ENCODE measurements at regions not wholly inside any gene's neighbourhood (a gene's known extent, or its start where the extent isn't known, plus 50 kb on each side); places are given as distances from the start of the nearest gene placed in this dataset.
"Not testable (repeated sequence)": the region's sequence is repeated elsewhere in the genome, so short reads cannot be mapped to it uniquely, and the experiment has no call there.

DNA sequence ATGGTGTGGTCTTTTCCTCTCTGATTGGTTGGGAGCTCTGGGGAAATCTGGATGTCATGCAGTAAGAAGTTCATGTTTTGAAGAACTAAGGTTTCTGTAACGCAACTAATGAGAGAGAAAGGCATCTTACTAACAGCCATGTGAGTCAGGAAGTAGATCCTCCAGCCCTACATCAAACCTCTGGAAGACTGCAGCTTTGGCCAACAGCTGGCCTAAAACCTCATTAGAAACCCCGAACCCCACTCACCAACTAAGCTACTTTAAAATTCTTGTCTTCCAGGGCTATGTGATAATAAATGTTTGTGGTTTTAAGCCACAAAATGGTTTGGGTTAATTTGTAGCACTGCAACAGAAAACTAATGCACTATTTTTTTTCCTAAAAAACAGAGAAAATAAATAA lies 549.0 kb upstream of the GRID2 start:
- H3K27me3 ChIP-seq (ENCODE audit: control insufficient read depth, insufficient read depth, low read length), result no peaks in the 10 kb centered on the region
- no peak for DNase-seq
- WGBS (ENCODE audit: insufficient coverage), result no CpG with 5 or more reads among the region's 2 CpGs
- no peak overlapping the region for H3K27ac ChIP-seq (ENCODE audit: low read length)
- no peaks in the 10 kb centered on the region for H3K9me3 ChIP-seq (replicated peaks; ENCODE audit: control insufficient read depth, low read depth, low read length)
- H3K36me3 ChIP-seq (ENCODE audit: control insufficient read depth, insufficient read depth, low read length), result no peaks in the 10 kb centered on the region
- H3K4me1 ChIP-seq (ENCODE audit: control insufficient read depth, insufficient read depth, low read length), result no peaks in the 10 kb centered on the region
- no peak overlapping the region for H3K4me3 ChIP-seq (ENCODE audit: low read length)

DNA sequence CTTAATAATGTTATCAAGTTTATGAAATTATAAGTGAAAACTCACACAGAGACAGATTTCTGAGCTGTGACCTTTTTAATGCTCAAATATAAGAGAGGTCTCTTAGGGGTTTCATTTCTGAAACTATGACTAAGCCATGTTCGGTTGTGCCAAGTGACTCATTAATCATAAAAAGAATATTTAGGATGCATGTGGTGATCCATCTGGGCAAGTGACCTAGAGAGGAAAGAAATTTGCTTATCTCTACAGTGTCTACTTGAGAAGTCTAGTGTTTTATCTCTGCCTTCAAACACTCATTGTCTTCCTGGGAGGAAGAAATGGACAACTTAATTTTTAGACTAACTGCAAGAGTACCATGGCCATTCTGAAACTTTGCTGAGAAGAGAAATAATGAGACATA lies 545.3 kb upstream of the GRID2 start:
- no peaks in the 10 kb centered on the region for H3K4me1 ChIP-seq (ENCODE audit: control insufficient read depth, insufficient read depth, low read length)
- H3K27me3 ChIP-seq (ENCODE audit: control insufficient read depth, insufficient read depth, low read length), result no peaks in the 10 kb centered on the region
- H3K4me3 ChIP-seq (ENCODE audit: low read length), result no peak overlapping the region
- H3K9me3 ChIP-seq (replicated peaks; ENCODE audit: control insufficient read depth, low read depth, low read length), result no peaks in the 10 kb centered on the region
- H3K27ac ChIP-seq (ENCODE audit: low read length), result no peak overlapping the region
- H3K36me3 ChIP-seq (ENCODE audit: control insufficient read depth, insufficient read depth, low read length), result no peaks in the 10 kb centered on the region
- 25% methylated on average over 1 of the region's 1 CpG for WGBS (ENCODE audit: insufficient coverage)
- DNase-seq, result peak; percentile 17

DNA sequence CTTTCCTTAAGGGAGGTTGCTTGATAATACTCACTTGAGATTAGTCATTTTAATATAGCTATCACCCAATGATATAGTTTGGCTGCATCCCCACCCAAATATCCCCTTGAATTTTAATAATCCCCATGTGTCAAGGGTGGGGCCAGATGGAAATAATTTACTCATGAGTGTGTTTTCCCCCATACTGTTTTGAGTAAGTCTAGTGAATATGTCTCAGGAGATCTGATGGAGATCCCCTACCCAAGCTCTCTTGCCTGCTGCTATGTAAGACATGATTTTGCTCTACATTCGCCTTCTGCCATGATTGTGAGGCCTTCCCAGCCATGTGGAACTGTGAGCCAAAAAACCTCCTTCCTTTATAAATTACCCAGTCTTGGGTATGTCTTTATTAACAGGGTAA lies 539.7 kb upstream of the GRID2 start:
- Histone ChIP-seq H3K4me1 (ENCODE audit: control insufficient read depth, insufficient read depth, low read length) (no peaks in the 10 kb centered on the region), H3K27me3 (ENCODE audit: control insufficient read depth, insufficient read depth, low read length) (no peaks in the 10 kb centered on the region), H3K27ac (ENCODE audit: low read length) (no peak overlapping the region), H3K9me3 (replicated peaks; ENCODE audit: control insufficient read depth, low read depth, low read length) (no peaks in the 10 kb centered on the region), H3K36me3 (ENCODE audit: control insufficient read depth, insufficient read depth, low read length) (no peaks in the 10 kb centered on the region), H3K4me3 (ENCODE audit: low read length) (no peak overlapping the region)
- DNase-seq, result no peak
- no CpG with 5 or more reads among the region's 1 CpG for WGBS (ENCODE audit: insufficient coverage)

DNA sequence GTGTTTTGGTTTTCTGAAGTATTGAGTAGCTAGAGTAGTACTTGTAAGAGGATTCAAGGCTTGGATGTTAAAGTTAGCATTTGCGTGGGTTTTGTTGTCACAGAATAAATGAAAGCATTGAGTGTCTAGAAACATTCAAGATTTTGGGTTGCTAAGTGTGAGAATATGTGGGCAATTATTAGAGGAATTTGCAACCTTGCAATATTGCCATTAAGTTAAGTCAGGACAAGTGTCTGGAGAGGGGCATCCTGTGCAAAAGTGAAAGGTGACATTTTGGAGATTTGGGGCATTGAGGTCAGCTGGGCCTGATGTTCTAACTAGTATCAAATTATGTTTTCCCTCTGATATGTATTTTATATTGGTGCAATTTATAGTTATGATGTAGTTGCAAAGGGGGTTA lies 533.9 kb upstream of the GRID2 start:
- no peak overlapping the region for H3K4me3 ChIP-seq (ENCODE audit: low read length)
- no peaks in the 10 kb centered on the region for H3K27me3 ChIP-seq (ENCODE audit: control insufficient read depth, insufficient read depth, low read length)
- H3K4me1 ChIP-seq (ENCODE audit: control insufficient read depth, insufficient read depth, low read length), result no peaks in the 10 kb centered on the region
- no peak overlapping the region for H3K27ac ChIP-seq (ENCODE audit: low read length)
- 89% methylated on average over 1 of the region's 1 CpG for WGBS (ENCODE audit: insufficient coverage)
- no peak for DNase-seq
- H3K9me3 ChIP-seq (replicated peaks; ENCODE audit: control insufficient read depth, low read depth, low read length), result peaks cover 3% of the 10 kb centered on the region
- H3K36me3 ChIP-seq (ENCODE audit: control insufficient read depth, insufficient read depth, low read length), result no peaks in the 10 kb centered on the region

DNA sequence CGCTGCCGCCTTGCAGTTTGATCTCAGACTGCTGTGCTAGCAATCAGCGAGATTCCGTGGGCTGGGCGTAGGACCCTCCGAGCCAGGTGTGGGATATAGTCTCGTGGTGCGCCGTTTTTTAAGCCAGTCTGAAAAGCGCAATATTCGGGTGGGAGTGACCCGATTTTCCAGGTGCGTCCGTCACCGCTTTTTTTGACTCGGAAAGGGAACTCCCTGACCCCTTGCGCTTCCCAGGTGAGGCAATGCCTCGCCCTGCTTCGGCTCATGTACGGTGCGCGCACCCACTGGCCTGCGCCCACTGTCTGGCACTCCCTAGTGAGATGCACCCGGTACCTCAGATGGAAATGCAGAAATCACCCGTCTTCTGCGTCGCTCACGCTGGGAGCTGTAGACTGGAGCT lies 512.1 kb upstream of the GRID2 start:
- H3K27ac ChIP-seq (ENCODE audit: low read length); H3K4me3 ChIP-seq (ENCODE audit: low read length); DNase-seq; H3K4me1 ChIP-seq (ENCODE audit: control insufficient read depth, insufficient read depth, low read length); H3K9me3 ChIP-seq (replicated peaks; ENCODE audit: control insufficient read depth, low read depth, low read length); H3K27me3 ChIP-seq (ENCODE audit: control insufficient read depth, insufficient read depth, low read length); H3K36me3 ChIP-seq (ENCODE audit: control insufficient read depth, insufficient read depth, low read length): not testable (repeated sequence)
- WGBS (ENCODE audit: insufficient coverage), result 54% methylated on average over 20 of the region's 28 CpGs

DNA sequence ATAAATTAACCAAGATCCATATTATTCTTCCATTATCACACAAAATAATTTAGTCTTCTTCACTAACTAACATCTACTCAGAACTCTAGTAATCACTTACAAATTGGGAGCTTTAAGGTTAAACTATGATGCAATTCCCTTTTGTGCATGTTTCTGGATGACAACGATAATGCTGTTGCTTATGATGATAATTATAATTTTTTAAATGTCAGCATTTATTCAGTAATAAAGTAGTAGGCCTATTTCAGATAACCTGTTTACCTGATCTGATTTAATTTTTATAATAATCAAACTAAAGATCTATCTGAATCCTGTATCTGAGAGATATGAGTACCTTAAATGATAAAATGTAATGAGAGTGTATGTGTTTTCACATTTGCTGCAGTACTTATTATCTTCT lies 507.8 kb upstream of the GRID2 start:
- no peak overlapping the region for H3K4me3 ChIP-seq (ENCODE audit: low read length)
- H3K9me3 ChIP-seq (replicated peaks; ENCODE audit: control insufficient read depth, low read depth, low read length), result no peaks in the 10 kb centered on the region
- DNase-seq, result no peak
- no peaks in the 10 kb centered on the region for H3K36me3 ChIP-seq (ENCODE audit: control insufficient read depth, insufficient read depth, low read length)
- no peaks in the 10 kb centered on the region for H3K27me3 ChIP-seq (ENCODE audit: control insufficient read depth, insufficient read depth, low read length)
- no CpG with 5 or more reads among the region's 1 CpG for WGBS (ENCODE audit: insufficient coverage)
- no peak overlapping the region for H3K27ac ChIP-seq (ENCODE audit: low read length)
- H3K4me1 ChIP-seq (ENCODE audit: control insufficient read depth, insufficient read depth, low read length), result no peaks in the 10 kb centered on the region

DNA sequence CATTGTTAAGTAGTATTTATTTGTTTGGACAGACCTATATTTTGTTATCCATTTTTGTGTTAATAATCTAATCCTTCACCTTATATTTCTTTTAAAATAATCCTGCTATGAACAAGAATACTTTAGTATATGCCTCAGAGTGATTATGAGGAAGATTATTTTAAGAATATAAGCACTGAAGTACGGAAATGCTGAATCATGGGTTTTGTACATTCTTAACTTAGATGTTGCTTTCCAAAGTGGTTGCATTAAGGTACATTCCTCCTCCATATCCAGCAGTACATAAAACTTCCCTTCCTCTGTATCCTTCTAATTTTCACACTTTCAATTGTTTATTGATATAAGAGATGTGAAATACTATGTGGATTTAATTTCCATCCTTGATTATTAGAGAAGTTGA lies 491.4 kb upstream of the GRID2 start:
- H3K9me3 ChIP-seq (replicated peaks; ENCODE audit: control insufficient read depth, low read depth, low read length), result no peaks in the 10 kb centered on the region
- H3K36me3 ChIP-seq (ENCODE audit: control insufficient read depth, insufficient read depth, low read length), result no peaks in the 10 kb centered on the region
- H3K4me3 ChIP-seq (ENCODE audit: low read length), result no peak overlapping the region
- H3K27ac ChIP-seq (ENCODE audit: low read length), result no peak overlapping the region
- DNase-seq, result no peak
- H3K4me1 ChIP-seq (ENCODE audit: control insufficient read depth, insufficient read depth, low read length), result no peaks in the 10 kb centered on the region
- no CpG with 5 or more reads among the region's 1 CpG for WGBS (ENCODE audit: insufficient coverage)
- H3K27me3 ChIP-seq (ENCODE audit: control insufficient read depth, insufficient read depth, low read length), result no peaks in the 10 kb centered on the region

DNA sequence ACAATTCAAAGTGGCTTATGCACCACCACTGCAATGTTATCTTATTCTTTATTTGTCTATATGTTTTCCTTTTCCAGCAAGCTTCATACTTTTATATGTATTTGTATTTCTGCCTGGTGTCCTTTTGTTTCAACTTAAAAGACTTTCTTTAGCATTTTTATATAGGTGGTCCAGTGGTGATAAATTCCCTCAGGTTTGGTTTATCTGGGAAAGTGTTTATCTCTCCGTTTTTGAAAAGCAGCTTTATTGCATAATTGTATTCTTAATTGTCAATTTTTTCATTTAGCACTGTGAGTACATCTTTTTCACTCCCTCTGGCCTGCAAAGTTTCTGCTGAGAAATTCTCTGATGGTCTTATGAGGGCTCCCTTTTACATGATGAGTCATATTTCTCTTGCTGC lies 479.0 kb upstream of the GRID2 start:
- H3K4me3 ChIP-seq (ENCODE audit: low read length), result no peak overlapping the region
- H3K27ac ChIP-seq (ENCODE audit: low read length), result no peak overlapping the region
- DNase-seq, result no peak
- H3K4me1 ChIP-seq (ENCODE audit: control insufficient read depth, insufficient read depth, low read length), result no peaks in the 10 kb centered on the region
- no peaks in the 10 kb centered on the region for H3K36me3 ChIP-seq (ENCODE audit: control insufficient read depth, insufficient read depth, low read length)
- H3K27me3 ChIP-seq (ENCODE audit: control insufficient read depth, insufficient read depth, low read length), result no peaks in the 10 kb centered on the region
- no CpG with 5 or more reads among the region's 1 CpG for WGBS (ENCODE audit: insufficient coverage)
- H3K9me3 ChIP-seq (replicated peaks; ENCODE audit: control insufficient read depth, low read depth, low read length), result peaks cover 7% of the 10 kb centered on the region

DNA sequence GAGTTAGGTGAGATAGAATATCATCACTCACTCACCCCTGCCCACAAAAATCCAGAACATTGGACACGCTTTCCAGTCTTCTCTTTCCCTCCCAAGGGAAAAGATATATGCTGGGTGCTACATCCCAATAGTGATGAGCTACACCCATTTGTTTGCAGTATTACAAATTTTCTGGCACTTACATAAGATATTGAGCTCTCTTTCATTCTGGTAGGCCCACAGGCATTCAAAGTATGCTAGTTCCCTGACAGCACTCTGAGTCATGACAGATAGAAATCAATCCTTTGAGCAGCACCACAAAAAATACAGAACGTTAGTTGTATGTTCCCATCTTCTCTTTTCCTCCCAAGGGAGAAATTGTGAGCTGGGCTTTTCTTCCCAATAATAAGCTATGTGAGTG lies 477.6 kb upstream of the GRID2 start:
- Histone ChIP-seq H3K4me1 (ENCODE audit: control insufficient read depth, insufficient read depth, low read length) (no peaks in the 10 kb centered on the region), H3K27me3 (ENCODE audit: control insufficient read depth, insufficient read depth, low read length) (no peaks in the 10 kb centered on the region), H3K9me3 (replicated peaks; ENCODE audit: control insufficient read depth, low read depth, low read length) (peaks cover 7% of the 10 kb centered on the region), H3K27ac (ENCODE audit: low read length) (no peak overlapping the region), H3K36me3 (ENCODE audit: control insufficient read depth, insufficient read depth, low read length) (no peaks in the 10 kb centered on the region), H3K4me3 (ENCODE audit: low read length) (no peak overlapping the region)
- no CpG with 5 or more reads among the region's 2 CpGs for WGBS (ENCODE audit: insufficient coverage)
- DNase-seq, result no peak

DNA sequence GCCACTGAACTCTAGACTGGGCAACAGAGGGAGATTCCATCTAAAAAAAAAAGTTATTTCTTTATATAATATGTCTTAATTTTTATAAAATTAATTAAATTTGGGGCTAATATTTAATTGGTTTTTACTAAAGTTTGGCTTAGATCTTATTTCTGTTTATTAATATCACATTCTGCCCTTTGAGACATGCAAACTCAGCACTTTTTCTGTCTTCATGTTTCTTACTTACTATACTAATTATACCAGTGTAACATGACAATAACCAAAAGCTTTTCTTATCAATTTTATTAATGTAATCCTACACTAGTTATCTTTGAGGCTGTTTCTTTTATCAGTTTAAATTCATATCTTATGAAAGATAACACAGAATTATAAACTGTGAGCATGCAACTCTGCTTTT lies 475.9 kb upstream of the GRID2 start:
- Histone ChIP-seq H3K27ac (ENCODE audit: low read length) (no peak overlapping the region), H3K27me3 (ENCODE audit: control insufficient read depth, insufficient read depth, low read length) (no peaks in the 10 kb centered on the region), H3K4me3 (ENCODE audit: low read length) (no peak overlapping the region), H3K36me3 (ENCODE audit: control insufficient read depth, insufficient read depth, low read length) (no peaks in the 10 kb centered on the region), H3K4me1 (ENCODE audit: control insufficient read depth, insufficient read depth, low read length) (no peaks in the 10 kb centered on the region), H3K9me3 (replicated peaks; ENCODE audit: control insufficient read depth, low read depth, low read length) (peaks cover 15% of the 10 kb centered on the region)
- DNase-seq, result no peak

DNA sequence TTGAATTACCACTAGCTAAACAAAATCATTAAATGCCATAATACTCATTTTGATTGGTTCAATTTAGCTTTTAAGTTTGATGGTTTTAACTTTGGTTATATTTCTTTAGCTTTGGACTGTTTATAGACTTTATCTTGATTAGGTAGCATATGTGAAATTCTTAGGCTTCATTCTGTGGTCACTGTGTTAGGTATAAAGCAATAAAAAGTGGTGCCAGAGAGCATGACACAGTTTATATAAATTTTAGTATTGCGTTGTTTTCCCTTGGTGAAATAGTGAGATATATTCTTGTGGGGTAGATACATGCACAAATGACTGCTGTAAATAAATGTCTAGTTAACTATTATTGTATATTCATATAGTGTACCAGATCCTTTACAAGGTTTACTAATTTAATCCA lies 474.2 kb upstream of the GRID2 start:
- Histone ChIP-seq H3K4me1 (ENCODE audit: control insufficient read depth, insufficient read depth, low read length) (no peaks in the 10 kb centered on the region), H3K9me3 (replicated peaks; ENCODE audit: control insufficient read depth, low read depth, low read length) (peaks cover 29% of the 10 kb centered on the region), H3K36me3 (ENCODE audit: control insufficient read depth, insufficient read depth, low read length) (no peaks in the 10 kb centered on the region), H3K4me3 (ENCODE audit: low read length) (no peak overlapping the region), H3K27me3 (ENCODE audit: control insufficient read depth, insufficient read depth, low read length) (no peaks in the 10 kb centered on the region), H3K27ac (ENCODE audit: low read length) (no peak overlapping the region)
- no CpG with 5 or more reads among the region's 1 CpG for WGBS (ENCODE audit: insufficient coverage)
- DNase-seq, result no peak

All from muscle of leg (tissue), 3 donors.